HL-60/S4 treated with retinoic acid at 250 ng/mL for 4 days and 3 days (cell line): ENCODE measurements at regions not wholly inside any gene's neighbourhood (a gene's known extent, or its start where the extent isn't known, plus 50 kb on each side); places are given as distances from the start of the nearest gene placed in this dataset.

Experiments
- in situ Hi-C: fragments of 300-500 bp; cut with MboI; formaldehyde crosslinking; loops from 2 replicates; pipeline ENCODE4 v1.7.0; 2022; ENCODE audit warnings: low sequenced_read_pairs

- in situ Hi-C loops: no loop called here
Measured at GRCh38 chr2:234308813-234309195, 188.1 kb downstream of the ARL4C start.

- in situ Hi-C loops: no loop called here
Measured at GRCh38 chr2:234308073-234308812, 188.6 kb downstream of the ARL4C start.

GRCh38 chr2:234307322-234307961, 189.4 kb downstream of the ARL4C start:
- in situ Hi-C loops: no loop called here

GRCh38 chr2:234306426-234307173, 190.3 kb downstream of the ARL4C start:
- in situ Hi-C loops: no loop called here

GRCh38 chr2:234305846-234306245, 191.0 kb downstream of the ARL4C start:
- in situ Hi-C loops: no loop called here

GRCh38 chr2:234304950-234305349, 191.9 kb downstream of the ARL4C start:
- in situ Hi-C loops: no loop called here

GRCh38 chr2:234302664-234302991, 194.3 kb downstream of the ARL4C start:
- in situ Hi-C loops: no loop called here

- in situ Hi-C loops: no loop called here
Measured at GRCh38 chr2:234300932-234301823, 195.7 kb downstream of the ARL4C start.

- in situ Hi-C loops: no loop called here
Measured at GRCh38 chr2:234300391-234300925, 196.4 kb downstream of the ARL4C start.

GRCh38 chr2:234298918-234299317, 198.0 kb downstream of the ARL4C start:
- in situ Hi-C loops: no loop called here

GRCh38 chr2:234296991-234297390, 199.9 kb downstream of the ARL4C start:
- in situ Hi-C loops: no loop called here

GRCh38 chr2:234293973-234294372, 202.9 kb downstream of the ARL4C start:
- in situ Hi-C loops: no loop called here

- in situ Hi-C loops: no loop called here
Measured at GRCh38 chr2:234292962-234293243, 204.0 kb downstream of the ARL4C start.

- in situ Hi-C loops: no loop called here
Measured at GRCh38 chr2:234292205-234292961, 204.5 kb downstream of the ARL4C start.

- in situ Hi-C loops: no loop called here
Measured at GRCh38 chr2:234291765-234292204, 205.1 kb downstream of the ARL4C start.

- in situ Hi-C loops: no loop called here
Measured at GRCh38 chr2:234290671-234291070, 206.2 kb downstream of the ARL4C start.

GRCh38 chr2:234289834-234290590, 206.9 kb downstream of the ARL4C start:
- in situ Hi-C loops: no loop called here

GRCh38 chr2:234288974-234289455, 207.9 kb downstream of the ARL4C start:
- in situ Hi-C loops: no loop called here

GRCh38 chr2:234287650-234288049, 209.2 kb downstream of the ARL4C start:
- in situ Hi-C loops: no loop called here
